ENCODE measurements at regions not wholly inside any gene's neighbourhood (a gene's known extent, or its start where the extent isn't known, plus 50 kb on each side); places are given as distances from the start of the nearest gene placed in this dataset.

GRCh38 chr14:71300566-71301330, 393.5 kb downstream of the PCNX1 start:
- TF ChIP-seq EZH2 (IDR thresholded peaks at IDR 0.05; ENCODE audit: low read depth, unreplicated experiment) (no peak), CTCF (conservative IDR thresholded peaks at IDR 0.05; ENCODE audit: low read depth in 2 of 2) (no peak), EZH2phosphoT487 (IDR thresholded peaks at IDR 0.05; ENCODE audit: unreplicated experiment) (no peak), POLR2AphosphoS5 (IDR thresholded peaks at IDR 0.05; ENCODE audit: low read depth) (no peak), JUNB (IDR thresholded peaks at IDR 0.05; ENCODE audit: unreplicated experiment) (no peak), CREB1 (CRISPR knock-in tag; IDR thresholded peaks at IDR 0.05; ENCODE audit: low read depth) (no peak), REST (IDR thresholded peaks at IDR 0.05; ENCODE audit: unreplicated experiment) (no peak)

Measured in GM23338 (cell line).